Smooth muscle cell (in vitro differentiated cells): ENCODE measurements at regions not wholly inside any gene's neighbourhood (a gene's known extent, or its start where the extent isn't known, plus 50 kb on each side); places are given as distances from the start of the nearest gene placed in this dataset.

Experiments used
- DNase-seq: peaks from one replicate; lab custom pipeline; 2025; ENCODE audit not compliant: unreplicated experiment; lab: John Stamatoyannopoulos, UW
- H2AFZ ChIP-seq: fragments of 200-600 bp; sonication (generic); 2 replicates; pipeline ENCODE4 v1.6.0; 2016; ENCODE audit warnings: antibody characterized with exemption, low read depth, mild to moderate bottlenecking
- H3F3A ChIP-seq: fragments of 200-600 bp; sonication (generic); 2 replicates; pipeline ENCODE4 v1.6.0; 2017; ENCODE audit warnings: antibody characterized with exemption, low read depth
- H3K27ac ChIP-seq: fragments of 200-600 bp; sonication (generic); 2 replicates; pipeline ENCODE4 v1.5.1; 2016; ENCODE audit warnings: low read depth, mild to moderate bottlenecking
- H3K27me3 ChIP-seq: fragments of 200-600 bp; sonication (generic); 2 replicates; pipeline ENCODE4 v1.6.1; 2016; ENCODE audit warnings: low read depth, mild to moderate bottlenecking
- H3K36me3 ChIP-seq: fragments of 200-600 bp; sonication (generic); 2 replicates; pipeline ENCODE4 v1.5.1; 2016; ENCODE audit warnings: low read depth
- H3K4me1 ChIP-seq: fragments of 200-600 bp; sonication (generic); 2 replicates; pipeline ENCODE4 v1.5.1; 2016; ENCODE audit warnings: low read depth
- H3K4me2 ChIP-seq: fragments of 200-600 bp; sonication (generic); 2 replicates; pipeline ENCODE4 v1.6.0; 2016; ENCODE audit warnings: mild to moderate bottlenecking
- H3K4me3 ChIP-seq: fragments of 200-600 bp; sonication (generic); 2 replicates; pipeline ENCODE4 v1.5.1; 2016; ENCODE audit warnings: mild to moderate bottlenecking
- H3K79me2 ChIP-seq: fragments of 200-600 bp; sonication (generic); 2 replicates; pipeline ENCODE4 v1.6.0; 2016; ENCODE audit warnings: low read depth, mild to moderate bottlenecking
- H3K9ac ChIP-seq: fragments of 200-600 bp; sonication (generic); 2 replicates; pipeline ENCODE4 v1.6.0; 2016; ENCODE audit warnings: low read depth
- H3K9me3 ChIP-seq: fragments of 200-600 bp; sonication (generic); replicated peaks from 2 replicates; pipeline ENCODE4 v1.5.1; 2016; ENCODE audit warnings: low read depth
- H4K20me1 ChIP-seq: fragments of 200-600 bp; sonication (generic); 2 replicates; pipeline ENCODE4 v1.6.0; 2016; ENCODE audit warnings: low read depth
- CTCF ChIP-seq: fragments of 200-600 bp; sonication (generic); IDR thresholded peaks from 2 replicates; pipeline ENCODE4 v1.5.1; 2017; ENCODE audit warnings: borderline replicate concordance, mild to moderate bottlenecking, antibody characterized with exemption; ENCODE audit not compliant: insufficient read depth, poor library complexity, severe bottlenecking
- WGBS: methylation state at CpG from one replicate; pipeline ENCODE4 v1.1.7; 2016; ENCODE audit warnings: low lambda C conversion rate; 5-methylcytosine and 5-hydroxymethylcytosine counted together

- Histone ChIP-seq H3K79me2 (no peaks in the 10 kb centered on the region), H3F3A (no peaks in the 10 kb centered on the region), H3K27me3 (no peaks in the 10 kb centered on the region), H3K27ac (no peak overlapping the region), H3K9ac (no peak overlapping the region), H3K9me3 (no peaks in the 10 kb centered on the region), H3K36me3 (no peaks in the 10 kb centered on the region), H3K4me3 (no peak overlapping the region), H2AFZ (no peak overlapping the region), H3K4me2 (no peak overlapping the region), H3K4me1 (no peaks in the 10 kb centered on the region), H4K20me1 (no peaks in the 10 kb centered on the region)
- no peak for TF ChIP-seq CTCF
- DNase-seq, result no peak
- 97% methylated on average over 3 of the region's 3 CpGs for WGBS
Measured at GRCh38 chr11:26835611-26836010, 113.8 kb upstream of the SLC5A12 start.

DNA sequence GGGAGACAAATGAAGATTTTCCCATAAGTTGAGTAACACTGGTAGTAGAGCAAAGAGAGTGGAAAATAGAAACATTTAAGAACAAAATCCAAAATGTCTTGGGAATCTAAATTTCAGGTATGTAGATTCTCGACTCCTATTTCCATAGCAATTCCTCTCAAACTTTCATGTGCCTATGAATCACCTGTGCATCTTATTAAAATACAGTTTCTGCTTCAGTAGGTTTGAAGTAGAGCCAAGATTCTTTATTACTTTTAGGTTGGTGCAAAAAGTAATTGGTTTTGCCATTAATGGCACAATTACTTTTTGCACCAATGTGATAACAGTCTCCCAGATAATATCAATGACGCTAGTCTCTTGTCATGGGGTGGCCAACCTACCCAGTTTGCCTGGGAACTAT, 115.3 kb upstream of the SLC5A12 start:
- Histone ChIP-seq H3K36me3 (no peaks in the 10 kb centered on the region), H3K4me2 (no peak overlapping the region), H3K27ac (no peak overlapping the region), H2AFZ (no peak overlapping the region), H3K79me2 (no peaks in the 10 kb centered on the region), H3K9me3 (no peaks in the 10 kb centered on the region), H3F3A (no peaks in the 10 kb centered on the region), H4K20me1 (no peaks in the 10 kb centered on the region), H3K4me1 (peaks cover under 1% of the 10 kb centered on the region), H3K27me3 (no peaks in the 10 kb centered on the region), H3K4me3 (no peak overlapping the region), H3K9ac (no peak overlapping the region)
- 96% methylated on average over 2 of the region's 2 CpGs for WGBS
- no peak for TF ChIP-seq CTCF
- no peak for DNase-seq

DNA sequence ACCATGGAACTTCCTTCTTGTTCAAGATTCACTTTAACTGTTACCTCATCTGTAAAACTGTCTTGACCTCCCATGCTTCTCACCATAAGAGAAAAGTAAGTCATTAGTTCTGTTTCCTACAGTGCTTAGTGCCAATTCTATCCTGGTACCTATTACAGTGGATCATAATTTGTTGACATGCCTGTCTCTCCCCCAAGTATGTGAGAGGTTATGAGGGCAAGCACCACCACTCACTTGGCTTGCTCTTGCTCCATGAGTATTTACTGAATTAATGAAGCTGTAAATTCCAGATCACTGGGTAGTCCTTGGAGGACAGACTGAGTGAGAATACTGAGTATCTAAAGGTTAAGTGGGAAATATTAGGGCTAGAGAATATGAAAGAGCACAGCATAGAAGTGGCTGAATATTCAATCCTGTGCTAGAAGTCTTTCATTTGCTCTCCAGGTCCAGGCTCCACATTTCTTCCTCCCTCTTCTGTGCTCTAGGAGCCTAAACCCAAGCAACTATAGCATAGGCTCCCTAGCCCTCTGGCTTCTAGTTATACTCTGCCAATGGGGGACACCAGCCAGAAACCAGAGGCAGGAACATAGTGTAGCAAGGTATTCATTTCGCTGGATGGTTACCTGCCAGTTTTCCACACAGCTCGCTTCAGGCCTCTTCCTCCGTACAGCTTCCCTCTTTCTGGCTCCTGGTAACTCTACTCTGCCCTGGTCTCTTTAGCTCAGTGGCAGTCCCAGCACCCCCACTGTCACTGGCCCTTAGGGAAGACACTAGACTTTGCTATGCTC, 118.2 kb upstream of the SLC5A12 start:
- Histone ChIP-seq H2AFZ (no peak overlapping the region), H4K20me1 (no peaks in the 10 kb centered on the region), H3F3A (no peaks in the 10 kb centered on the region), H3K79me2 (no peaks in the 10 kb centered on the region), H3K9me3 (no peaks in the 10 kb centered on the region), H3K27ac (no peak overlapping the region), H3K4me3 (no peak overlapping the region), H3K4me1 (peaks cover 6% of the 10 kb centered on the region), H3K4me2 (no peak overlapping the region), H3K27me3 (no peaks in the 10 kb centered on the region), H3K36me3 (no peaks in the 10 kb centered on the region), H3K9ac (no peak overlapping the region)
- DNase-seq, result no peak
- no peak for TF ChIP-seq CTCF
- WGBS, result 96% methylated on average over 3 of the region's 3 CpGs
